ENCODE measurements at regions not wholly inside any gene's neighbourhood (a gene's known extent, or its start where the extent isn't known, plus 50 kb on each side); places are given as distances from the start of the nearest gene placed in this dataset.

DNA sequence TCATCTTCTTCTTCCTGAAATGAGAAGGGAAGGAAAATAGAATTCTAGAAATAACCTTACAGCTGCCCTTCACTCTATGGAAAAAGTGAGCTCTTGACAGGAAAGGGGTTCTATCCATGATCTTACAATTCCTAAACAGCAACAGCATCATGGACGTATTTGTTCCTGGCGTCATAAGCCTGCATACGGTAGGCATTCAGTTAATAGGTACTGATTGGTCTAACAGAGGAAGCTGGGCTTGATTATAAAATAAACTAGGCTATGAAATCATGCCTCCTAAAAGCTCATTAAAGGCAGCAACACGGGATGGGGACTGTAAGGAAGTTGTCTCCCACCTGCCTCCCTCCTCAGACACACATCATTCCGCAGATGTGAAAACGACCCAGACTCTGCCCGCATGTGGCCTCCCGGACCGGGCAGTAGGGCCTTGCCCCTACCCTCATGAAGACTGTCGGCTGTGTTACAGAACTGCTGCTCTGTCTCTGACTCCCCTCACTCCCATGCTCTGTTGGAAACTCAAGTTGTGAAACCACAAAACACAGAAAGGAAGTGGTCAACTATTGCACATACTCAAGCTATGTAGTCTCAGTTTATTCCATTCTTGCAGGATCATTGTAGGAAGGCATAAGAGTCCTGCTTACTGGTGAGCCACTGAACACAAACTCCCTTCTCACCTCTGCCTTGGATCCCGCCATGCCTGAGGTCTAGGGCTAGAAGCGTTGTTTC, 129.8 kb downstream of the DLEU7 start:
- no peak for DNase-seq (ENCODE audit: low spot score)

DNA sequence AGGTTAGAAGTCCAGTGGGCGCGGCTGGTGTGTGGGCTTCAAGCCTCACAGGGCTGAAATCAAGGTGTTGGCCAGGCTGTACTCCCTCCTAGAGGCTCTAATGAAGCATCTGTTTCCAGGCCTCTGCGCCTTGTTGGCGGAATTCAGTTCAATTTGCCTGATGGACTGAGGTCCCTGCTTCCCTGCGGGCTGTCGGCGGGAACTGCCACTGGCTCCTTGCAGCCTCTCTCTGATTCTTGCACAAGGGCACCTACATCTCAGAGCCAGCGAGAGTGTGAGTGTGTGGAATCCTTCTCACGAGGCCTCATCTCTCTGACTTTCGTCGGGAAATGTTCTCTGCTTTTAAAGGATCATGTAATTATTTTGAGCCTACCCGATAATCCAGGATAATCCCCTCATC, 128.6 kb downstream of the DLEU7 start:
- DNase-seq (ENCODE audit: low spot score): no peak

DNA sequence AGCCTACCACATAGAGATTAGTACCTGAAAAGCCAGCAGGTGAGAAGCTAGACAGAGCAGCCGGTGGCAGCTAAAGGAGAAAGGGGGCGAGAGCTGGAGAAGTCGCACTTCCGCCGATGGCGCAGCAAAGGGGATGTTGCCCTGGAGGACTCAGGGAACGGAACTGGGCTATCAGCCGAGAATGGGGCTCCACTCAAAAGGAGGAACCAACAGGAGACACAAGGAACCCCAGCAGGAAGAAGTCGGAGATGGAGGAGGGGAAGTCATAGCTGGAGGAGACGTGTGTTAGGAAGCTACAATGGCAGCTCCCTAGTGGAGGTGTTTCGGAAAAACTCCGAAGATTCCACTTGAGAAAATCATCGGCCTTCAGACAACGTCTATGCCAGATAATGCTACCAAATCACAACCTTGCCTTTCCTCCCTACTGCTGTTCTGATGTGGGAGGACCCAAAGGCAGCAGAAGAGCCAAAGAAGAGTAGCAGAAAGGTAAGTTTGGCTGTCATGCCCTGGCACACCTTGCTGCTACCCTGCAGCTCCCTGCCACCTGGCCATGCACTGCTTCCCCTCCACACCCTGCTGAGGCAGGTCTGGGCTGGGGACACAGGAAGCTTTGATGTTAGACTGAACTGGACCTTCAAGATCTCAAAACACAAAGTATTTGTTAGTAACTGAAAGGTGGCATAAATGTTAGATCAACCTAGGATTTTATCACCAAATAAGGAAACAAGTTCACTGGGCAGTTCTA, 127.9 kb downstream of the DLEU7 start:
- no peak for DNase-seq (ENCODE audit: low spot score)

DNA sequence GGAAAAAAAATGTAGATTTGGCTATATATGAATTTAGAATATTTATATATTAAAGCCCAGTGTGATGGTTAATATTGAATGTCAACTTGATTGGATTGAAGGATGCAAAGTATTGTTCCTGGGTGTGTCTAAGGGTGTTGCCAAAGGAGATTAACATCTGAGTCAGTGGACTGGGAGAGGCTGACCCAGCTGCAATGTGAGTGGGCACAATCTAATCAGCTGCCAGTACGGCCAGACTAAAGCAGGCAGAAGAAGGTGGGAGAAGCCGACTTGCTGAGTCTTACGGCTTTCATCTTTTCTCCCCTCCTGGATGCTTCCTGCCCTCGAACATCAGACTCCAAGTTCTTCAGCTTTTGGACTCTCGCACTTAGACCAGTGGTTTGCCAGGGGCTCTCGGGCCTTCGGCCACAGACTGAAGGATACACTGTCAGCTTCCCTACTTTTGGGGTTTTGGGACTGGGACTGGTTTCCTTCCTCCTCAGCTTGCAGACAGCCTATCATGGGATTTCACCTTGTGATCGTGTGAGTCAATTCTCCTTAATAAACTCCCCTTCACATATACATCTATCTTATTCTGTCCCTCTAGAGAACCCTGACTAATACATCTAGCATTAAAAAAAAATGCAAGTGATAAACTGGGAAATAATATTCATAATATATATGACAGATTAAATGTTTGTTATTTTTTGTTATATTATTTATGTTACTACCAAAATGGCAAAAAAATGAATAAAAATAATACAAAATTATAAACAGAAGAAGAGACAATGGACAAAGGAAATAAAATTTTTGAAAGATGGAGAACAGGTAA, 122.4 kb downstream of the DLEU7 start:
- DNase-seq (ENCODE audit: low spot score): no peak

DNA sequence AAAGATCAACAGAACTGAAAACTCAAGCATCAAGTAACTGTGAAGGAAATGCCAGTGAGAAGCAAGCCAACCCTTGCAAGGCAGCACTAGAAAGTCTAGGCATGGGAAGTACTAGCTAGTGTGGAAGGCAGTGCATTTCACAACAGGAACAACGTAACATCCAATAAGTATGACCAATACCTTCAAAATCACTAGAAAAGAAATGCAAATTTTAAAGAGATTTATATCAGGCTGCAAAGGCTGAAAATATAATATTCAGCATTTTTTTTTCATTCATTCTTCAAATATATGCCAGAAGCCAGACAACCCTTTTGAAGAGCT, 121.9 kb downstream of the DLEU7 start:
- no peak for DNase-seq (ENCODE audit: low spot score)

DNA sequence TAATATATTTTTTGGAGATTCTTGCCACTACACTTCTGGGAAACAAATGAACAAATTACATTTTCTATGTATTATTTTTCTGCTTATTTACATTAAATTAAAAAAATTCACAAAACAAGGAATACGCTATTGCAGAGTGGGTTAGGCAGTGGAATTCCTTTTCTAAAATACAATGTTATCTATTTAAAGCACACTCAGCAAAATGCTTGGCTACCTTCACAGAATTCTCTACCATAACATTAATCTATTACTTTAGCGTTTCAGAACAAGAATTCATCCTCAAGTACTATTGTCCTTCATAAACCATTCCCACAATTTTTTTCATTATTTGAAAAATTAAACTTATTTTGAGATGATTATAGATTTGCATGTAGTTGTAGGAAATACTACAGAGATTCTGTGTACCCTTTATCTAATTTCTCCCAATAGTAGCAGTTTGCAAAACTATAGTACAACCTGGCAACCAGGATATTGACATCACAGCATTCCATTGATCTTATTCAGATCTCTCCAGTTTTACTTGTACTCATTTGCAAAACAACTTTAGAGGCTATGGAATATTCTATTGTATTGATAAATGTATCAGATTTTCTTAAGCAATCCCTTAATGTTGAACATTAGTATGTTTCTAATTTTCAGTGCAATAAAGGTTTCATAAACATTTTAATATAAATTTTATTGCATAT, 120.9 kb downstream of the DLEU7 start:
- DNase-seq (ENCODE audit: low spot score): no peak

DNA sequence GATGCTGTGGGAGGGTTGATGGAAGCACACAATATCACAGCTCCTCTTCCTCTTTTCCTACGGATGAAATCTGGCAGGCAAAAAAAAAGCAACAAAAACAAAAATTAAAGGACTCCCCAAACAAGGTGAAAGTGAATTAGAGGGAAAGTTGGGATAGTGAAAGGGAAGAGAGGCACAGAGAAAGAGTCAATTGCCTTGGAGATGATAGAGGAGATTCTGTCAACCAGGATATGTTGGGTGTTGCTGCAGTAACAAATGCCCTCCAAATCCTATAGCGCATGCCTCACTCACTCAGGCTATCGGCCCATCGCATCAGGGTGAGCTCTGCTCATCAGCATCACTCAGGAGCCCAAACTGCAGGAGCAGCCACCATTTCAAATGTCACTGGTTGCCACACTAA, 119.1 kb downstream of the DLEU7 start:
- DNase-seq (ENCODE audit: low spot score): no peak

DNA sequence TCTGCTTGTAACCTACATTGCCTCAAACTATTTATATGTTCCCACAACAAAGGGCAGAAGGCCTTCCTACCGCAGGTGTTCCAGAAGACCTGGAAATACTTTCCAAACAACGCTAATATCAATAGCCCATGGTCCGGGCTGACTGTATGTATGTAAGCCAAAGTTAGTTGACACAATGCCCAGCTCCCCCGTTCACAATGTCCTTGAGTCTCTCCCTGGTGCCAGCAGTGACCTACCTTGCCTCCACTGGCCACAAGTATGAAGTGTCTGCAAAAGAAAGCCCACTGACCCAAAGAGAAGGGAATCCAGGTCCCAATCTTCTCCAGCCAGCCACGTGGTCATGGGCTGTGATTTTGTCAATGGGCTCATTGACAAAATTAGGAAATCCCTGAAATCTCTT, 118.6 kb downstream of the DLEU7 start:
- DNase-seq (ENCODE audit: low spot score): no peak

DNA sequence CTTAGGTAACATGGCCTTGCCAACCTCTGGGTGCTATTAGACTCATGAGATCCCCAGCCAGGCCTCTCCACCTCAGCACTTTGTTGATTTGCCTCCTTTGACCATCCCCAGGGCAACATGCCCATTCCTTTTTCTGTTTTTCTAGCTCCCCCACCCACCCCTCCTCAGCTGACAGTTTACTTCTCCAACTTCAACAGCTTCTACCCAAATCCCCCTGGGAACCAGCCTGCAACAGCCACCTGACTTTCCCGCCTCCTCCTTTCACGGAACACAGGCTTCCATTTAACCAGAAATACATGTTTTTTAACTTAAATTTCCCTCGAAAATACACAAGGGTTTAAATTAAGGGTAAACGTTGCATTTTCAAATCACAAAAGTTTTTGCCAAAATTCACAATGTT, 117.3 kb downstream of the DLEU7 start:
- DNase-seq (ENCODE audit: low spot score): no peak

DNA sequence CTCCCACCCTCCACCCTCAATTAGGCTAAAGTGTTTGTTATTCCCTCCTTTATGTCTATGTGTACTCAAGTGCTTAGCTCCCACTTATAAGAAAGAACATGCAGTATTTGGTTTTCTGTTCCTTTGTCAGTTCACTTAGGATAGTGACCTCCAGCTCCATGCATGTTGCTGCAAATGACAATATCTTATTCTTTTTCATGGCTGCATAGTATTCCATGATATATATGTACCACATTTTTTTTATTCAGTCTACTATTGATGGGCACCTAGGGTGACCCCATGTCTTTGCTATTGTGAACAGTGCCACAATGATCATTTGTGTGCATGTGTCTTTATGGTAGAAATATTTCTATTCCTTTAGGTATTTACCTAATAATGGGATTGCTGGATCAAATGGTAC, 114.3 kb downstream of the DLEU7 start:
- DNase-seq (ENCODE audit: low spot score): no peak

DNA sequence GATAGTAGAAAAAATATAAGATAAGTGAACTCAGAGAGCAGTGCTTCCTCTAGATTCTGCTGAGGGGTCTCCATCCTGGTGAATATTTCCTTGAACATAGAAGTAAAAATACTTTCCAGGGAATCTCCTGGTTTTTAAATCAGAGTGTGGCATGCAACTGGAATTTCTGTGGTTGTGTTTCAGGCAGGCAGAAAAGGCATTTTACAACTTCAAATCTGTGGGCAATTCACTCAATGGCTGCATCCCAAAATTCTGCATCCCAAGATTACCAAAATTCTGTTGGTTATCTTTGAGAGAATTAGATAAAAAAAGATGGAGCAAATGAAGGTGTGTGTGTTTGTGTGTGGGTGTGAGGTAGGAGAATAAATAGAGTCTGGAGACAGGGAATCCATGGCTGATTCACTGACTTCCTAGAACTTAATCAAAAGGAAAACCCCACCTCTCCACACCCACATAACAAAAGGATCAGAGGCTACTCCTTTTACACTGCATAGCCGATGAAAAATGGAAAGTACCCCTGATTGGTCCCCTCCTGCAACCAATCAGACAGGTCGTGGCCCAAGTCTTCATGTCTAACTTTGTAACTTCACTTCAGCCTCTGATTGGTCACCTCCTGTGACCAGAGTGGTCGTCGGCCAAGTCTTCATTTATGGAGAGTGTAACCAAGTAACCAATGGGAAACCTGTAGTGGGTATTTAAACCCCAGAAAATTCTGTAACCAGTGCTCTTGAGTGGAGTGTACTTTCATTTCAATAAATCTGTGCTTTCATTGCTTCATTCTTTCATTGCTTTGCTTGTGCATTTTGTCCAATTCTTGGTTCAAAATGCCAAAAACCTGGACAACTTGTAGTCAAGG, 112.8 kb downstream of the DLEU7 start:
- no peak for DNase-seq (ENCODE audit: low spot score)

DNA sequence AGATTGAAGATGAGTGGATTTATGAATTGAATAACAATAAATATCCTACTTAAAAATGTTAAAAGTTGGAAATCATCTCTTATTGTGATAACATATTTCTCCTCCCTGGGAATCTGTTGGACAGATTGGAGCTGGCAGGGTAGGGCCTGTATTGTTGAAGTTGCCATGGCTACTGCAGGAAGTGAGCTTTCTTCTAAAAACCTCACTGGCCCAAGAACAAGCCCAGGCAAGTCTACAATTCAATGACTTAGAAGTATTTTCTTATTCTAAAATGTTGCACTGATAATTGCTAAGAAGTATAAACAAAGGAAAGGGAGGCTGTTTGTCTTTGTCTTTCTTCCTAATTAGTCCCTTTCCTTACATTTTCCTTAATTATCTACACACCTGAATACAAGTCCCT, 112.1 kb downstream of the DLEU7 start:
- peak; percentile 80 for DNase-seq (ENCODE audit: low spot score)

DNA sequence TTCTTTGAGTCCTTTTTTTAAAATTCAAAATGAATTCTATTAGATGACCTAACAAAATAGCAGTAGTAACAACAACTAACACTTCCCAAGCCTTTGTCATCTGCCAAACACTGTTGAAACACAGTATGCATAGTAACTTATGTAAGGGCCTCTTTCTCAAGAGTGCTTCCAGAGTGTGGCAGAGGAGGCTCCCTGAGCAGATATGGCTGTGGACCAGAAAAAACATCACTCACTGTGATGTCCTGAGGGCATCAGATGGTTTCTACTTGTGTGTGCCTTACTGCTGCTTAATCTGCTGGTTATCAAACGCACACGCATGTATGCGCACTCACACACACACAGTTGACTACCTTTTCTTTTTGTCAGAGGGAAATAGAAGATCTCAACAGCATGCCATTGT, 110.8 kb downstream of the DLEU7 start:
- no peak for DNase-seq (ENCODE audit: low spot score)

DNA sequence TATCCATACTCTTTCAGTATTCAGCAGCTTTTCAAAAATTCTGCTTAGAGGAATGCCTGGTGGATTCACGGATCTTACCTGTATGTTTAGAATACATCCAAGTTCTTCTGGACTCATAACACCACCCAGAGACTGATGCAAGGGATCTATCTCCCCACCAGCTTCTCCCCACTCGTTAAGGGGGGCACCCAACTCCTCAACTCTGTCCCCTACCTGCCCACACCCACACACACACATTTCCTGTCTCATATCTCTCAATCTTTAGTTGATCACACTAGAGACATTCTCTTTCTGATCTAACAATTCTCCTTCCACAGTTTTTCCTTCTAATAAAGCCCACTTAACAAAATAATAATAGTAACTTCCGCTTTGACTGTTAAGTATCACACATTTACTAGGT, 110.1 kb downstream of the DLEU7 start:
- no peak for DNase-seq (ENCODE audit: low spot score)

DNA sequence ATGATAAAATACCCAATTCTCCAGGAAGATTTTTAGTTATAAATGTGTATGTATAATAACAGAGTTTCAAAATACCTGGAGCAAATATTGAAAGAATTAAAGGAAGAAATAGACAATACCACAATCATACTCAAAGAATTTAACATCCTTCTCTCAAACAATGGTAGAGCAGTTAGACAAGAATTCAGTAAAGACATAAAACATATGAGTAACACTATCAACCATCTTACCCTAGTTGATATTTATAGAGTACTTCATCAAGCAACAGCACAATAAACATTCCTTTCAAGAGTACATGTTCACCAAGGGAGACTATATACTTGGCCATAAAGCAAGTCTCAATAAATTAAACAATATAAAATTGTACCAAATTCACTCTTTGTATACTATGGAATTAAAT, 108.4 kb downstream of the DLEU7 start:
- peak; percentile 71 for DNase-seq (ENCODE audit: low spot score)

DNA sequence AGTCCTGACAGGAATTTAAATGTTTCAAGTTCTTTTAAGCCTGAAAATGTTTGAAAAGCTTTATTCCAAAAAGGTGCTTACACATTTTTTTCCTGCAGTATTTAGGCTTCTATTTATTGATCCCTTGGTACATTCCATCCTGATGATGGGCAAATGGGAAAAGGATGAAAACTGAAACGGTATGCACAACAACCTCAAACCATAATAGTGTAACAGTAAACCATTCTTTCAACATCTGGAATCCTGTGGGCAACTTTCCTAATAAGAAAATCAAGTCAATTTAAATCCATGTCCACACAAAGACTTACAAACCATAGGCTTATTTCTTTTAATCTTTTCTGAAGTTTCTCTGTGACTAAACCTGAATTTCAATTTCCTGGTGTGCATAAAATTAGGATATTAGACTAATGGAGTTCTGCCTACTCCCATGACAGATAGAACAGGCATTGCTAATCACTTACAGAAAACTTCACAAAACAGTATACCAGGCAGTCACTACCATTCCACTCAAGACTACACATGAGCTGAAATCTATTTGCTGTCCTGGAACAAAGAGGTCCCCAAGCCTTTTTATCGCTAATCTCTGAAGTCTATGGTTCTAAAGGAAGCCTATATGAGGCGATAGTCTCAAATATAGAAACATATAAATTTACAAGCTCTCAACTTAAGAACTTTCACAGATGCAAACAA, 103.3 kb downstream of the DLEU7 start:
- DNase-seq (ENCODE audit: low spot score): no peak

DNA sequence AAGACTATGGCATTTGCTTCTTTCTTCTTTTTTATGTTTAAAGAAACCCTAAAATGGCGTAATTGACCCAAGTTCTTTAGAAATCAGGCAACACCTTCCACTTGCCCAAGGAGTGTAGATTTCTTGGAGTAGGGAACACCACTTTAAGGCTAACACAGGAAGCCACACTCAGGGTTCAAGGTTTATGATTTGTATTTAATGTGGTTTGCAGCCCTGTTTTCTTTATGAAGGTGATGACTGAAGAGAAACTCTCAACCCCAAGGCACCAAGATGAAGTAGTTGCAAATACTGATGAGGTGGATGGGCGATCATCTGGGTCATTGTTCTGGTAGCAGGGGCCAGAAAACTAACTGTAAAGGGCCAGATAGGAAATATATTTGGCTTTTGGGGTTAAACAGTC, 101.1 kb downstream of the DLEU7 start:
- no peak for DNase-seq (ENCODE audit: low spot score)

DNA sequence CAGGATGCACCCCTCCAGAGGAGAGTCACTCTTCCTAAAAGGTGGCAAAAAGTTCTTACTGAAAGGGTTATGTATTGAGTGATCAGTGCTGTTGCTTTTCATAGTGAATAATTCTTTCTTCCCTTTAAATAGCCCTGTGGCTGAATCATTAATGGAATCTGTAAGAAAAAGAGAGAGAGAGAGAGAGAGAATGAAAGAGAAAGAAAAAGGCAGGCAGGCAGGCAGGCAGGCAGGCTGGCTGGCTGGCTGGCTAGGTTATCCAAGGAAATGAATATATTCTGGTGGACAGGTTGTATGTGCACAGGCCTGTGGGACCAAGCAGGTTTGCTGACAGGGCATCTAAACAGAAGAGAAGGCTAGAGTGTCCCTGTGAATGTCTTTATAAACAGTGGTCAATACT, 100.5 kb downstream of the DLEU7 start:
- no peak for DNase-seq (ENCODE audit: low spot score)

DNA sequence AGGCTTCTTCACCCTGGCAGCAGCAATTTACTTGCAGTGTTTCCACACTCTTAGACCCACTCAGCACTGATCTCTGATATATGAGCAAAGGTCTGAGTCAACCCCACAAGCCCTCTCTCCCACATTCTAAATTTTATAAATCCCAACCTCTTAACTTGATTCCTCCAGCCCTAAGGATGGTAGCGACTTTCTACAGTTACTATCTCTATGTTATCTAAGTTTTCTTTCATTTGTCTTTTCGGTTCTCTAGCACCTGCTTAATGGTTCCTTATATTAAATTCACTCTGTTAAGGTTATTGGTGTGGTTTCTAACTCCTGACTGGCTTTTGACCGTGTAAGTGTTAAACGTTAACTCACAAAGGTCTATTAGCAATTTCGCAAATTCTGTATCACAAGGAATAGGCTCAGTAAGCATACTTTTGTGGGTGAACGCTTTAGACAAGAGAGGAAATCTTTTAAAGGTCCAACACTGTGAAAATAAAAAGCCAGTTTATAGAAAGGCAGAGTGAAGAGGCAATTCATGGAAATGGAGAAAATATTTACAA, 99.3 kb downstream of the DLEU7 start:
- DNase-seq (ENCODE audit: low spot score): no peak

DNA sequence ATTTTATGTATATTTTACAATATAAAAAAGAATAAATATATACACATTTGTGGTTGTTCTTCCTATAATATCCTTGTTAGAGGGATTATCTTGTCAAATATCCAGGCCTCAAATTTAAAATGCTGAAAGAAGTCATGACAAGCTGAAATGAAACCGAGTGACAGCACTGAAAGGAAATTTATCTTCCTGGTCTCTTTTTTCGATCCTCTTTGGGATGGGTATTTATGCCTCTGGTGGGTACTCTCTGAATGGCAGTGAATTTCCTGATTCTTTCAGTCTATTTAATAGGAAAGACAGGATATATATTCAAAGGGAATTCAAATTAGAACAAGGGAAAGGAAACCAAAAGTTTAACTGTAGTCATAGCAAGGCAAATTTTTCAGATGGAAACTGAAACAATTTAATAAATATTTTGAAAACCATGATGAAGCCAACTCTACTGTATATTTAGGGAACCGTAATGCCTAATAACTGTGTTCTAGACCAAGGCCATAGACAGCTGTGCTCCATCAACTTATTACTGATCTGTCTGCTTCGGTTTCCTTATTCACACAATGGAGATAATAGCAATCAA, 97.9 kb downstream of the DLEU7 start:
- DNase-seq (ENCODE audit: low spot score): no peak
